Posterior vena cava (tissue), 2 donors: ENCODE measurements at regions not wholly inside any gene's neighbourhood (a gene's known extent, or its start where the extent isn't known, plus 50 kb on each side); places are given as distances from the start of the nearest gene placed in this dataset.
A peak's percentile ranks its signal among the peaks of the same experiment; 100 is the strongest.
"Not testable (repeated sequence)": the region's sequence is repeated elsewhere in the genome, so short reads cannot be mapped to it uniquely, and the experiment has no call there.

ENCODE experiments used
- DNase-seq: peaks from one replicate; pipeline ENCODE4 v3.0.0-alpha.2; 2020; ENCODE audit warnings: low spot score
- intact Hi-C, 2 donors: fragments of 100-400 bp; cut with DNase I; formaldehyde crosslinking; loops; one replicate each; pipeline versions ENCODE4 v1.14.1 to v1.14.2; 2022 to 2023
- donor health status: DM: yes; HTN: yes; CAD: no.
- donor health status: DM: yes; HTN: yes; CAD: no.

- intact Hi-C loops: no loop called here
- no peak for DNase-seq
These were observed 1115.1 kb upstream of the CNTN5 start for GRCh38 chr11:97905671-97906070.

- intact Hi-C loops: no loop called here
- DNase-seq: no peak
These were observed 1112.4 kb upstream of the CNTN5 start for GRCh38 chr11:97908354-97908753.

GRCh38 chr11:97909614-97910399 lies 1110.9 kb upstream of the CNTN5 start:
- intact Hi-C loops: no loop called here
- no peak for DNase-seq

GRCh38 chr11:97912629-97913028 lies 1108.1 kb upstream of the CNTN5 start:
- DNase-seq: no peak
- intact Hi-C loops: no loop called here

GRCh38 chr11:97922933-97923332 lies 1097.8 kb upstream of the CNTN5 start:
- DNase-seq: peak; percentile 54
- intact Hi-C loops: not testable (repeated sequence)

- intact Hi-C loops: no loop called here
- no peak for DNase-seq
These were observed 1086.1 kb upstream of the CNTN5 start for GRCh38 chr11:97934572-97935208.

- intact Hi-C loops: no loop called here
- DNase-seq: no peak
These were observed 1083.2 kb upstream of the CNTN5 start for GRCh38 chr11:97937501-97937900.

GRCh38 chr11:97938789-97939188 lies 1082.0 kb upstream of the CNTN5 start:
- intact Hi-C loops: no loop called here
- no peak for DNase-seq

GRCh38 chr11:97943493-97943892 lies 1077.3 kb upstream of the CNTN5 start:
- intact Hi-C loops: no loop called here
- no peak for DNase-seq

- DNase-seq: no peak
These were observed 1072.0 kb upstream of the CNTN5 start for GRCh38 chr11:97948793-97949192.

GRCh38 chr11:97955595-97955994 lies 1065.2 kb upstream of the CNTN5 start:
- DNase-seq: no peak
- intact Hi-C loops: no loop called here

More at GRCh38 chr11:97948793-97949192, 1072.0 kb upstream of the CNTN5 start:
- intact Hi-C loops: no loop called here

GRCh38 chr11:97956904-97957303 lies 1063.8 kb upstream of the CNTN5 start:
- intact Hi-C loops: no loop called here
- no peak for DNase-seq

- DNase-seq: no peak
- intact Hi-C loops: no loop called here
These were observed 1059.3 kb upstream of the CNTN5 start for GRCh38 chr11:97961431-97961830.

- no peak for DNase-seq
These were observed 1058.0 kb upstream of the CNTN5 start for GRCh38 chr11:97962758-97963157.

GRCh38 chr11:97963528-97964331 lies 1057.0 kb upstream of the CNTN5 start:
- DNase-seq: no peak
- intact Hi-C loops: no loop called here

More at GRCh38 chr11:97962758-97963157, 1058.0 kb upstream of the CNTN5 start:
- intact Hi-C loops: no loop called here

GRCh38 chr11:97964332-97965004 lies 1056.3 kb upstream of the CNTN5 start:
- DNase-seq: no peak
- intact Hi-C loops: no loop called here

- intact Hi-C loops: no loop called here
- DNase-seq: no peak
These were observed 1054.7 kb upstream of the CNTN5 start for GRCh38 chr11:97965849-97966646.

GRCh38 chr11:97966901-97967300 lies 1053.8 kb upstream of the CNTN5 start:
- DNase-seq: no peak
- intact Hi-C loops: no loop called here

- no peak for DNase-seq
- intact Hi-C loops: no loop called here
These were observed 1052.7 kb upstream of the CNTN5 start for GRCh38 chr11:97968071-97968470.
